Stomach (tissue), 4 donors: ENCODE measurements at regions not wholly inside any gene's neighbourhood (a gene's known extent, or its start where the extent isn't known, plus 50 kb on each side); places are given as distances from the start of the nearest gene placed in this dataset.

Source experiments
- CTCF ChIP-seq, 7 experiments: fragments of 450-650 bp in 4 of 7; fragments of 200-600 bp in 3 of 7; sonication (generic) in 3 of 7; IDR thresholded peaks; one replicate each; pipeline ENCODE4 v1.5.1; 2016 to 2019; ENCODE audit warnings: antibody characterized with exemption in 7 of 7, control low read depth in 2 of 7, mild to moderate bottlenecking in 1 of 7
- EP300 ChIP-seq: sonication (generic); formaldehyde crosslinking; IDR thresholded peaks from one replicate; pipeline ENCODE4 v1.6.1; 2017; ENCODE audit warnings: antibody characterized with exemption
- POLR2AphosphoS5 ChIP-seq, 3 donors: sonication (generic); formaldehyde crosslinking; IDR thresholded peaks; one replicate each; pipeline ENCODE4 v1.6.1; 2016; ENCODE audit warnings: antibody characterized with exemption in 3 of 3

DNA sequence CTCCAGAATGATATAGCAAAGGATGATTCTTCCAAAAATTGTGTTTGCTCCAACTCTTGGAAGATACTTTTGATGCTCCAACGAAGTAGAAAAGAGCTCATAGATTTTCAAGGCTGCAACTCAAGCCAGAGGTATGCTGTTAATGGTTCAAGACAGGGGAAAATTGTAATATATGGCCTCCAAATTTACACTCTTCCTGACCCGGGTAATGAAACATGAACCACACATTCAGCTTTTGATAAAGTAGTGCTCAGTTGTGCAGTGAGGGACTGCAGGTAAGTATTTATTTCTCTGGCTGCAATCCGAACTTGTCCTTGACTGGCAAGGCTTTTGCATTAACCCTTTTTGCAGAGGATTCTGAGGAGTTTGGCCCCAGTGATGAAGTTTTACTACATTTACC is 446.4 kb downstream of the RASEF start:
- TF ChIP-seq CTCF (IDR thresholded peaks at IDR 0.05) (no peak), EP300 (no peak), POLR2AphosphoS5 (IDR thresholded peaks at IDR 0.05) (no peak)
